HG03025 (cell line): ENCODE measurements at regions not wholly inside any gene's neighbourhood (a gene's known extent, or its start where the extent isn't known, plus 50 kb on each side); places are given as distances from the start of the nearest gene placed in this dataset.
"Not testable (repeated sequence)": the region's sequence is repeated elsewhere in the genome, so short reads cannot be mapped to it uniquely, and the experiment has no call there.

Experiments used
- ATAC-seq: cut with Tn5 transposase; IDR thresholded peaks from one replicate; pipeline ENCODE4 v1.9.1; 2021; ENCODE audit warnings: mild to moderate bottlenecking, moderate library complexity; ENCODE audit not compliant: unreplicated experiment, low FRiP score

DNA sequence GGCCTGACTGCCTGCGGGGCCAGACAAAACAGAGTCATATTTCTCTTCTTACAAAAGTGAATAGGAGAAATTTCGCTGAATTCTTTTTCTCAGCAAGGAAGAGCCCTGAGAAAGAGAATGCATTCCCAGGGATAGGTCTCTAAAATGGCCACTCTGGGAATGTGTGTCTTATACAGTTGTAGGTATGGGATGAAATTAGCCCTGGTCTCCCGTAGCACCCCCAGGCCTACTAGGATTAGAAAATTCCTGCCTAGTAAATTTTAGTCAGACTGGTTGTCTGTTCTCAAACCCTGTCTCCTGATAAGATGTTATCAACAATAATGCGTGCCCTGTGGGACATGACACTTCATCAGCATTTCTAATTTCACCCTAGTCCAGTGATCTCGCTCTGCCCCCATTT is 920.1 kb downstream of the LTN1 start:
- ATAC-seq, result no peak

DNA sequence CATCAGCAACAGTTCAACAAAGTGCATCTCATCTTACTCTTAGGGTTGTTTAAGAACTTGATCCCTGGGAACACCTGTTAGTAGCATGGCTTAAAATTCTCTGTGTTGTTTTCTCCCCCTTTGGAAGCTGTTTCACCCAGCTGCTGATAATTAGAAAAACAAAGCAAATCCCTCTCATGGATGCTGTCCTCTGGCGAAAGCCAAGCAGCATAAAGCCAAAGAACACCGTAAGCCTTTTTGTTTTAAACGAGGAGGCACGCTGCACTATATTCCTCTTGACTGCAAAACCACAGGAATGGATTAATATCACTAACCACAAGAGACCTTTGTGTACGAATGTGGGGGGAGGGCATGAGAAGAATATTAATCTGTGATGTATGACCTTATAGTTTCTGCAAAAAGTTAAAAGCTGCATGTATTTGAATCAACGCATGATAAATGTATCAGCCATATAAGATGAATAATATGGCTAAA is 923.2 kb downstream of the LTN1 start:
- ATAC-seq, result no peak

DNA sequence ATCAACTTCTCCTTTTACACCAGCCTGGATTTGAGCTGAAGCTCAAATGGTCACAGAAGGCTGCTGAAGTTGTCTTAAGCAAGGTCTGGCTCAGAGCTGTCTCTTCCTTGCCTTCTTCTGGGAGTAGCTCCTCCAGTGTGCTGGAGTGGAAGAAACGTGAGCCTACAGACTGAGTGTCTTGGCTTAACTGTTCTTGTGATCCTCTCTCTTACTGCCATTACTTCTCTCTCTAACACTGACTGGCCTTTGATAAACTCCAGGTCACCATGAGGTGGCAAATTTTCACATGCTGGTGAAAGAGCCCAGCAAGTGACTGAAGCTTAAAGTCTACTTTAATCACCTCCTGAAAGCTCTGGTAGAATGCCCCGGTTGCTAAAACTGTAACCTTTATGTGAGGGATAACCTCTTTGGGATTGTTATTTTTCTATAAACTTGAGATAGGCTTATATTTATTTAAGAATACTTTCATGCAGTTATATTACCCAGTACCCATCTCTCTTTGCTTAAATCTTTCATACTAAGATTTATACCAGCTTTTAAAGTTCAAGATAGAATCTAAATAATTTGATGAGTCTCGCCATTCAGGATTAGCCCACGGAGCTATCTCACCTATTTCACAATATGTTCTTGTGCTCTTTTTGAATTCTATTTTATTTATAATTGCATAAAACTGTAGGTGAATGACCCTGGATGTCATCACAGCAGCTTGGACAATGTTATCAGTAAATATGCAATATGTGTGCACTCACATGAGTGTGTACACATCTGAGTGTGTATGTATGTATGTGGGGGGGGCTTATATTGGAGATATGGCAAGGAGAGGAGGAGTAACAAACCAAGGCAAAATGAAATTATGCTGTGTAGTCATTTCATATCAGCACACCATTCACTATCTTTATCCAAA is 924.0 kb downstream of the LTN1 start:
- no peak for ATAC-seq

DNA sequence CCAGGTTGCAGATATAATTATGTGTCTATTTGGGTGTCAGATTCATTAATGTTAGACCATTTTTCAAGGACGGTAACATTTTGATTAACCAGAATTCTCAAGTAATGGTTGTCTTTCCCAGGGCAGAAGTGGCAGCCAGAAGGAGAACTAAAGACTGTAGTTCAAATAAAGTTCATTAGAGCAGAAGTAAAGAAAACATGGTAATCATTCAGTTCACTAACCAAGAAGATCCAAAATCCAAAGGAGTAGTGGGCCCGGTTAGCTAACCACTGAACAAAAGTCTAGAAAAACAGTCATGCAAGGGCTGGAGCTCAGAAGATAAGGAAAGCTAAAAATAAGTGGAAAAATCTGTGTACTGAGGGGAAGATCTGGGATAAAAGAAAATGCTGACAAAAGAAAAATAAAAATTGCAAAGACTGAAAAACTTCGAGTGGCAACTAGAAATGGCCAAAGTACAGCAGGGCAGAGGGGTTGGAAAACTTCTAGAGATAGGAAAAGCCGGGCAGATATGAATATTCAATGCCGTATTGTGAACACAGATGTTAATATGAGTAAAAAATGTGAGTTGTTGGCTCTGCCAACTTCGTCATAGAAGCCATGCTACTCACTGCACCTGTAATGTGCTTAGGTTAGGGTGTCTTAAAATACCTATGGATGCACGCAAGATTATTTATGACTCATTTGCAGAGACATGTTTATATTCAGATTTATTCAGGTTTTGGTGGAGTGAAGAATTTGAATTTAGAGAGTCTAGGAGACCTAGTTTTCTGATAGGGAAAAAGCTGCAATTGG is 925.9 kb downstream of the LTN1 start:
- no peak for ATAC-seq

DNA sequence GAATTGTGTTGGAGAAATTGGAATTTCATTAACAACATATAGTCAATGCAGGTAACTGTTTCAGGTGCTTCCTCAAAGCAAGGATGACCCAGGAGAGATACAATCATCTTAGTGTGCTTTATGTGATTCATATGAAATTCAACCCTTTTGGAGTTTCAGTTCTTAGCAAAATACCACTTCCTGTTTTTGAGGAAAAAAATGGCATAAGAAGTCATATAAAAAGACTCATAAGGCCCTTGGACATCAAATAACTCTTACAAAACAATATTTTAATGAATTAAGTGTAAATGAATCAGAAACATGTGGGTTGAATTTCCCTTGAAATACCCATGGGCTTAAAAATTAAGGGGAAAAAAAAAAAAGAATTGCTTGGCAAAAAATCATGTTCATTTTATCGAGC is 926.6 kb downstream of the LTN1 start:
- no peak for ATAC-seq

DNA sequence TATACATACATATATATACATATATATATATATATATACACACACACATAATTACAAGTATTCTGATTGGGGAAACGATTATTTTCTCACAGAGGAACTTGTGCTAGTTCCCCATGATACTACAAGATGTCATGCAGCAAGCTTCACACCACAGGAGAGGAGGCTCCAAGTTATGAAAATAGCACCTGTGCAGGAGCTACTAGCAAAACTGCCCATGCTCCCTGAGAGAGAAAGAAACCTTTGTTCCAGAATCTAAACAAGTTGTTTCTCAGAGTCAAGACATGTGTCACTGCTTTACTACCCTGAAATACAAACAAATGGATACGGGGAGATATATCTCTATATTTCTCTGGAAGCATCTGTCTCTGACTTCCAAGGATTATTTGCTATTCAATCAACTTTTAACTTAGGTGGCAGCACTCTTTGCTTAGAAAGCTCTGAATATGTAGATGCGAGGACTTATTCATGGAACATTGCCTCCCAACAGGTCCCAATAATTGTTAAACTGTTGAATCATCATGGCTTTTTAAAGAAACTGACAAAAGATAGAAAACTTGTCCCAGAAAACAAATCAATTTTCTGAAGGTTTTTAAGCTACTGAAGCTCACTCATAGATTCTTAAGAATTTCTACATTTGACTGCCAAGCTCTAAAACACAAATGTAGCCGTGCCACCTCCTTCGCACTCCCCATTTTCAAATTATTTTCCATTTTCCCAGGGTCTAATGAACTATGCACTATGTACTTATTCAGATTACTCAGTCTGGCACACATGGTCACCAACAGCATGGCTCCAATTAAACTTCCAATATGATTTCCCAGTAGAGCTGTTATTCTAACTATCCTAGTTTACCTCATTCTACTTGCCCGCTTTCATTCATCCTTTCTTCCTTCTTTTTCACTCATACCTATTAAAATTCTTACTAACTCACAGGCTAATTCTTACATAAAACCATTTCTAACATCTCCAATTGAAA is 929.1 kb downstream of the LTN1 start:
- ATAC-seq, result no peak

DNA sequence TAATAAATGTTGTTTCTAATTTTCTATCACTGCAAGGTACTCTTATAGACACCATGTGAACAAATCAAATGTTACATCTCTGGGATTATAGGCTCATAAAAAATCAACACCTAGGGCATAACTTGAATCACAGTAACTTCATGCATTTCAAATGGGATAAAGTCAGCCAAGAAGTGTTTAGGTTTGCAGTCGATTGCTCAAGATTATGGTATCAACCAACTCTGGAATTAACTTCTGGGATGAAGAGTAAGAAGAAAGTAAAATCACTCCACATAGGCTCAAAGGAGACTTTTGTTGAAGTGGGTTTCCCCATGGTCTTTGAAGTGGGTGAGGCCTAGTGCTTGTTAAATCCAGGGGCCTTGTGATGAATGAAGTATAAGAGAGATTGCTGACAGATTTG is 939.7 kb downstream of the LTN1 start:
- not testable (repeated sequence) for ATAC-seq

DNA sequence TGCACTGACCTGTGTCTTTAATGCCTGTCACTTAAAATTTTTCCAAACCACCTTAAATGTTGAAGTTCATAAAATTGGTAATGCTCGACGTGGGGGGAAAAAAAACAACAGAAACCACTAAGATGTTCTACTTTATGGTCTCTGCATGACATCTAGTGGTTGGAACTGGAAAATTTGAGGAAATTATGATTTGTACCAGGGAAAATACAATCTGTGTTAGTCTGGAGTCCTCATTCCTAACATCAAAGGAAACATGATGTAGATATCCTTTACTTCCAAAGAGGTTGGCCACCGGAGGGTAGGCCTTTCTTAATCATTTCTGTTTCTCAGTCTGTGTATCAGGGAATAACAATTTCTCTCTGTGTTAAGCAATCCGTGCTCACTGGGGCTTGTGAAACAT is 941.0 kb downstream of the LTN1 start:
- not testable (repeated sequence) for ATAC-seq

DNA sequence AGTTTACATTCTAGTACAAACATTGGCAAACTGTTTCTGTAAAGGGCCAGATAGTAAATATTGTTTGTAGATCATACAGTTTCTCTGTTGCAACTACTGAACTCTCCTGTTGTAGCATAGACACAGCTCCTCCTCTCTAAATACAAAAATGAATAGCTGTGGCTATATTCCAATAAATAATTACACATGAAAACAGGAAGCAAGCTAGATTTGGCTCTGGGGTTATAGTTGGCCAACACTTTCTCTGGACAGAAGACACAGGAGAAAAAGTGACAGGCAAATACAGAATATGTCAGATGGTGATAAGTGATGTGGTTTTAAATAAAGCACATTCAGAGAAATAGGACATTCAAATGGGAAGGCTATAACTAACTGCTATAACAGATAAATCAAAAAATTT is 957.0 kb downstream of the LTN1 start:
- not testable (repeated sequence) for ATAC-seq

DNA sequence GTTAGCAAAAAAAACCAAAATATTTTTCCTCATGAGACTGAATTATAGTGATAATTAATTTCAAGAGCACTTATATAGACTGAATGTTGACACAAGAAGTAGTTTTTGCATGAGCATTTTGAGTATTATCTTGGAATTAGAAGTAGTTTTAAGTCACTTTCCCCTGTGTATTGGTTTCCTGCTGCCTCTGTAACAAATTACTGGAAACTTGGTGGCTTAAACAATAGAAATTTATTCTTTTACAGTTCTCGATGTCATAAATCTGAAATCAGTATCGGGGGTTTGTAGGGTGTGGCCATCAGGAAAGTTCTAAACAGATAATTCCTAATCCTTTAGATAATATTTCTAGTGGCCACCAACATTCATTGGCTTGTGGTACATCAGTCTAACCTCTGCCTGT is 957.8 kb downstream of the LTN1 start:
- ATAC-seq, result not testable (repeated sequence)

DNA sequence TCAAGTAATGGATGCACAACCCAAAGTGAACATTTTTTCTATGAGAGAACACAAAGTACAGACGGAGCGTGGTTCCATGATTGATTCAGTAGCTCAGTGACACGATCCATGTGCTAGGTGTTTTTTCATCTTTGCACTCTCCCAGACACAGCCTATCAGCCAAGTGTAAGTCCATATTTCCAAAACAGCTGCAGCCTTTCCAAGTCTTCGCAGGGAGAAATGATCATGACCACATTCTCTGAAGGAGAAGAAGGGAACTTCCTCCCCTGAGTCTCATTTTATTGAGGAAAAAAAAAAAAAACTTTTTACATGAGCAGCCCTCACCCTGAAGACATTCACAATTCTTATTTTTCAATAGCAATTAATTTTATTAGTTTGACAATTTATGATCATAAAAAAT is 958.3 kb downstream of the LTN1 start:
- ATAC-seq, result not testable (repeated sequence)

DNA sequence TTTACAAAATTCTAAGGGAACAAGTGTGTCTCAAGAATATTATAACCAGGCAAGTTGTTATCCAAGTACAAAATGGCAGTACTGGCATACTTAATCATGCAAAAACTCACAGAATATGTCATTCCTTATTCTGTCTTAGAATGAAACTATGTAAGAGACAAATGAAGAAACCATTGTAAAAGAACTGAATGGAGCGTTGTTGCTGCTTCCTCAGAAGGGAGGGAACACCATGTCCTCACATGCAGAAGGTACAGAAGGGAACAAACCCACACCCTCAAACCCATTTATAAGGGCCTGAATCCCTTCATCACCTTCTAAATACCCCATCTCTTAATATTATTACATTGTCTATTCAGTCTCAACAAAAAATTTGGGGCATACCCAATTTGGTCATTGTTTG is 960.0 kb downstream of the LTN1 start:
- not testable (repeated sequence) for ATAC-seq

DNA sequence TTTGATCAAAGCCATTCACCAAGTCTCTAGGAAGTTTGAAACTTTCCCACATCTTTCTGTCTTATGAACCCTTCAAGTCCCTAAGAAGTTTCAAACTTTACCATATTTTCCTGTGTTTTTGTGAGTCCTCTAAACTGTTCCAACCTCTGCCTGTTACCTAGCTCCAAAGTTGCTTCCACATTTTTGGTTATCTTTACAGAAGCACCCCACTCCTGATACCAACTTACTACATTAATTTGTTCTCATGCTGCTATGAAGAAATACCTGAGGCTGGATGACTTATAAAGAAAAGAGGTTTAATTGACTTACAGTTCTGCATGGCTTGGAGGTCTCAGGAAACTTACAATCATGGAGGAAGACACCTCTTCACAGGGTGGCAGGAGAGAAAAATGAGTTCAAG is 961.6 kb downstream of the LTN1 start:
- ATAC-seq, result not testable (repeated sequence)

DNA sequence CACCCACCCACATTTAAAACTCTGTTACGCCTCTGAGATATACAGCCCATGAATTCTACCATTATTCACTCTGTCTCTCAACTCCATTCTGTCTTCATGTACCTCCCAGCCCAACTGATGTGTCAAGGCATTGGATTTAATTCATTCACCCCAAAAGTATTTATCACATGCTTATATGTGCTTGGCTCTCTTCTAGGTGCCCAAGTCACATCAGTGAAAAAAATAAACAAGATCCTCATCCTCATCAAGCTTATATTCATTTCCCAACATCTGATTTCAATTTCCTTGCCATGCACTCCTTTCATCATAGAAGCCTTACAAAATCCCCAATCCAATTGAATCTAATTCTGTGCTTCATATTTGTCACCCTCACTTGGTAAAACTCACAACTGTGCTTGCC is 967.6 kb downstream of the LTN1 start:
- no peak for ATAC-seq

DNA sequence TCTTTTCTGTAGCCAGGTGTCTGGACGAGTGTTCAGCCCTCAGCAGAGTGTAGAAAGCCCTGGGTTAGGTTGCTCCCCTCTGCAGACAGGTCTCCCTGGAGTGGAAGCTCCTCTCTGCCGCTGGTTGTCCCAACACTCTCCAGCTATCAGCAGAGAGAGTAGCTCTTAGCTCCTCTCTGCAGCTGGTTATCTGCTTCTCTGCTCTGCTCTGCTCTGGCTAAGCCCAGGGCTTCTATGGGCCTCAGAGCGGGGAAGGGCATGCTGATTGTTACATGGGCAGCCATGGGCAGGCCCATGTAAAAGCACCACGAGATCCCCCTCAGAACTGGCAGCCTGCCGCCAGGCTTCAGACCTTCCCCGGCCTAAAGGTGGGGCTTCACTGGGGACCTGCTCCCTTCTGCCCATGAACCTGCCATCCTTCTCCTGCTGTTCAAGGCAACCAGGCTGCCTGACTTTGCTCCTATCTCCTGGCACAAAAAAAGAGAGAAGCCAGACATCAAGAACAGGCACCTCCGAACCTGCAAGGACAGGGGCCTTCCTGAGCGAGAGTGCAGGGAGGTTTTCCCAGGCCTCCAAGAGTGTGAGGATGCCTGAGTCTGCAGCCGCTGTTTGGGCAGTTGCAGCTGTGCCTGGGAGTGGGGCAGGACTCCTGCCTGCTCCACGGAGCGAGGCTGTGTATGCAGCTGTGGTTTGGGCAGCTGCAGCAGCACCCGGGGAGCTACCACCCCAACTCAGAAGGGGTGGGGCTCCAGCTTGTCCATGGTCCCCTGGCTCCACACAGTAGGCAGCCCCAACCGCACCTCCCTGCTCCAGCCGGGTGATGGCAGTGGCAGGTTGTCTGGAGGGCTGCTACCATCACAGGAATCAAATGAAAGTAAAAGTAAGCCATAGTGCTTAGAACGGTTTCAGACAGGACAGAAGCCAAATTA is 973.7 kb downstream of the LTN1 start:
- ATAC-seq, result no peak

DNA sequence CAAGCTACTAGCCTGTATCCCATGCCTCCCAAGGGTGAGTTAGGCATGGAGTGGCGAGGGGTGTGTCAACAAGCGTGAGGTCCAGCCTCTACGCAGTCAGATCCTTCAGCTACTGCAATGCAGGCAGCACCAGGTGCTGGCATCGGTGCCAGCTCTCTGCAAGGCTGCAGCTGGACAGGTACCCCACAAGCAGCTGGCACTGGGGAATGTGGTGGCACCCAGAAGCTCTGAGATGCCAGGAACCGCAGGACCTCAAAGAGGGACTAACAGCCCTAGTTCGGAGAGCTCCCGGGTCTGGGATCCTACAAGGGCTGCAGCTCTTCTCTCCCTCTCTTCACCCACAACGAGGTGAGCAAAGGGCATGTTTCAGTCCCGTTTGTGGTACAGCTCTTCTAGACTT is 974.5 kb downstream of the LTN1 start:
- ATAC-seq, result no peak

DNA sequence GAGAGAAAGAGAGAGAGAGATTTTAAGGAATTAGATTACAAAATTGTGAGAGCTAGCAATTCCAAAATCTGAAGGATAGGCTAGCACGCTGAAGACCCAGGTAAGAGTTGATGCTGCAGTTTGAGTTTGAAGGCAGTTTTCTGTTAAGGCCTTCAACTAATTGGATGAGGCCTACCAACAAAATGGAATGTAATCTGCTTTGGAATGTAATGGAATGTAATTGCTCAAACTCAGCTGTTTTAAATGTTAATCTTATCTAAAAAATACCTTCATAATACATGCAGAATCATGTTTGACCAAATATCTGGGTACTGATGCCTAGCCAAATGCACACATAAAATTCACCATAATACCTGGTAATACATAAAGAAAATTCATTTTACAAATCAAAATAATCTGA is 976.1 kb downstream of the LTN1 start:
- ATAC-seq, result no peak

DNA sequence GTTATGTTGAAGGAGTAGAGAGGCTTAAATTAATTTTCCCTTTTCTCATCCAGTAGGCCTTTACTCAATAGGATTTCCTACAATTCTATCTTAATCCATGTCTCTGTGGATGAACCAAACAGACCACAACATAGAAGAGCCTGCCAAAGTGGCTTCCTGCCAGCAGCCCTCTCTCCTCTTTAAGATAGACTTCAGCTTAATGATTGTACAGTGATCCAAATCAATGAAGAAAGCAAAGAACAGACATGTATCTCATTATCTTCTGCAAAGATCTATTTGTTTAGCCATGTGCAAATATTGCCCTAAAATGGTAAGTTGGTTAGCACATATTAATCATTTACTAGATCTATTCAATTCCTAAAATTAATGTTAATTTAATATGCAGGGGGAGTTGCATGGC is 979.6 kb downstream of the LTN1 start:
- ATAC-seq, result not testable (repeated sequence)

DNA sequence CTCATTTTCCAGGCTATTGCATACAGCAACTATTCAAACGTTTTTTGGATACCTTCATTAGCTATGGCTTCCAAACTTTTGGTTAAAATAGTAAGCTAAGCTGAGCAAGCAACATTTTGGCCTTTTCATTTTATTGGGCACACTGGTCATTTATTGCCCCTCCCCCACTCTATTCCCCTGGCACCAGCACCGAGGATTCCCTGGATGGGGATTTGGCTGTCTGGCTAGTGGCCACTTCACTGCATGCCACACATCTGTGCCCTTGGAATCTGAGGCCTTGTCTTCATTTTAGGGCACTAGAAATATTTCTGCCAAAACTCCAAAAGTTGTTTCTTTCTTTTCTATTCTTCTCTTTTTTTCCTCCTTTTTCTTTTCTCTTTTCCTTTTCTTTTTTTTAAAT is 980.7 kb downstream of the LTN1 start:
- ATAC-seq, result not testable (repeated sequence)
